Keratinocyte (primary cell): ENCODE measurements at regions not wholly inside any gene's neighbourhood (a gene's known extent, or its start where the extent isn't known, plus 50 kb on each side); places are given as distances from the start of the nearest gene placed in this dataset.
"Not testable (repeated sequence)": the region's sequence is repeated elsewhere in the genome, so short reads cannot be mapped to it uniquely, and the experiment has no call there.

Experiments
- DNase-seq: peaks from one replicate; pipeline ENCODE4 v3.0.0-alpha.2; 2011; ENCODE audit warnings: low read depth, missing footprints, low spot score
- FAIRE-seq: peaks from 2 replicates; lab custom pipeline; 2011; peaks lifted over from hg19 to GRCh38; lab: Jason Lieb, UNC
- H2AFZ ChIP-seq: 2 replicates; pipeline ENCODE4 v1.6.0; 2012; ENCODE audit warnings: low read length, control low read depth, inconsistent platforms; ENCODE audit not compliant: control insufficient read depth
- H3K27ac ChIP-seq: 2 replicates; pipeline ENCODE4 v1.5.1; 2011; ENCODE audit warnings: low read length; ENCODE audit not compliant: control insufficient read depth, insufficient read depth
- H3K27me3 ChIP-seq: 3 replicates; pipeline ENCODE4 v1.6.0; 2011; ENCODE audit warnings: low read length; ENCODE audit not compliant: control insufficient read depth, insufficient read depth; ENCODE audit errors: extremely low read depth
- H3K36me3 ChIP-seq, 2 experiments: 2 replicates in 1 of 2; 3 replicates in 1 of 2; pipeline ENCODE4 v1.5.1; 2011; ENCODE audit warnings: low read length in 2 of 2, mild to moderate bottlenecking in 1 of 2; ENCODE audit not compliant: control insufficient read depth in 2 of 2, insufficient read depth in 2 of 2; ENCODE audit errors: extremely low read depth in 1 of 2
- H3K4me1 ChIP-seq: 3 replicates; pipeline ENCODE4 v1.5.1; 2011; ENCODE audit warnings: low read length; ENCODE audit not compliant: control insufficient read depth, insufficient read depth; ENCODE audit errors: extremely low read depth
- H3K4me2 ChIP-seq: 3 replicates; pipeline ENCODE4 v1.6.0; 2011; ENCODE audit warnings: low read depth, low read length; ENCODE audit not compliant: control insufficient read depth, insufficient read depth; ENCODE audit errors: extremely low read depth
- H3K4me3 ChIP-seq, 3 experiments: fragments of 200-600 bp in 1 of 3; sonication (generic) in 1 of 3; 2 replicates in 2 of 3; 3 replicates in 1 of 3; pipeline ENCODE4 v1.5.1; 2011 to 2016; ENCODE audit warnings: low read length in 3 of 3, mild to moderate bottlenecking in 3 of 3, control low read depth in 2 of 3, inconsistent platforms in 1 of 3, low read depth in 1 of 3, mixed read lengths in 1 of 3, mixed run types in 1 of 3, moderate library complexity in 1 of 3; ENCODE audit not compliant: control insufficient read depth in 2 of 3, insufficient read depth in 2 of 3; ENCODE audit errors: extremely low read depth in 1 of 3
- H3K79me2 ChIP-seq: 2 replicates; pipeline ENCODE4 v1.6.0; 2012; ENCODE audit warnings: low read length; ENCODE audit not compliant: control insufficient read depth, insufficient read depth
- H3K9ac ChIP-seq: 3 replicates; pipeline ENCODE4 v1.6.0; 2011; ENCODE audit warnings: low read length; ENCODE audit not compliant: control insufficient read depth, insufficient read depth; ENCODE audit errors: extremely low read depth
- H3K9me1 ChIP-seq: 3 replicates; pipeline ENCODE4 v1.6.0; 2011; ENCODE audit warnings: low read length; ENCODE audit not compliant: control insufficient read depth, insufficient read depth; ENCODE audit errors: extremely low read depth
- H3K9me3 ChIP-seq: 2 replicates; pipeline ENCODE4 v1.5.1; 2012; ENCODE audit warnings: low read depth, low read length; ENCODE audit not compliant: control insufficient read depth
- H4K20me1 ChIP-seq: 3 replicates; pipeline ENCODE4 v1.6.0; 2011; ENCODE audit warnings: low read length; ENCODE audit not compliant: control insufficient read depth, insufficient read depth; ENCODE audit errors: extremely low read depth
- EZH2 ChIP-seq: IDR thresholded peaks from one replicate; pipeline ENCODE4 v1.6.1; 2012; ENCODE audit warnings: inconsistent platforms, mild to moderate bottlenecking, low read length, moderate library complexity
- dilution Hi-C: fragments of 300-500 bp; cut with MboI; formaldehyde crosslinking; loops from one replicate; pipeline ENCODE4 v1.7.0; 2020; ENCODE audit warnings: low sequenced_read_pairs; ENCODE audit not compliant: extremely low pct_ligation_motif_present
- TF ChIP-seq, protein P1 (sequence below), 3 experiments: IDR thresholded peaks in 1 of 3; conservative IDR thresholded peaks in 1 of 3; optimal IDR thresholded peaks in 1 of 3; 2 replicates in 2 of 3; 3 replicates in 1 of 3; pipeline versions ENCODE3 to v1.5.1; 2011; ENCODE audit warnings: low read length in 3 of 3, mild to moderate bottlenecking in 3 of 3, moderate library complexity in 2 of 3, control low read depth in 1 of 3, inconsistent platforms in 1 of 3; ENCODE audit not compliant: insufficient read depth in 2 of 3; ENCODE audit errors: extremely low read depth in 1 of 3

GRCh38 chr5:99543841-99544240 is 615.0 kb upstream of the CHD1 start:
- H3K27ac ChIP-seq: no peak overlapping the region
- no peak for DNase-seq

DNA sequence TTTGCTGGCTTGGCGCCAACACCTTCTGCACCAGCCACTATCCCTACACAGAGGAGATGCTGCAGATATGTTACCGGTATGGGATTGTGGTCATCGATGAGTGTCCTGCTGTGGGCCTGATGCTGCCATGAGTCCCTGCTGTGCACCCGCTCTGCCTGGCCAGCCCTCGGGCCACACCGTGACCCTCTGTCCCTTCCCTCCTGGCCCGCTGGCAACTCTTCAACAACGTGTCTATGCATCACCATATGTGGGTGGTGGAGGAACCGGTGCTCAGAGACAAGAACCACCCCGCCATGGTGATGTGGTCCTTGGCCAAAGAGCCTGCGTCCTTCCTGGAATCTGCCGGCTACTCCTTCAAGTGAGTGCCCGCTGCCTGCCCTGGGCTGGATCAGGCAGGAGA is 605.4 kb upstream of the CHD1 start:
- H3K4me2 ChIP-seq, H3K27ac ChIP-seq, H3K9me3 ChIP-seq, dilution Hi-C loops, H3K4me3 ChIP-seq, H3K36me3 ChIP-seq, H3K27me3 ChIP-seq, H3K4me1 ChIP-seq, H3K79me2 ChIP-seq, DNase-seq, H3K9me1 ChIP-seq, H4K20me1 ChIP-seq, H3K9ac ChIP-seq, H2AFZ ChIP-seq, FAIRE-seq: not testable (repeated sequence)

More at GRCh38 chr5:99543841-99544240, 615.0 kb upstream of the CHD1 start:
- no peak for FAIRE-seq
- no peaks in the 10 kb centered on the region for H4K20me1 ChIP-seq
- H2AFZ ChIP-seq: no peak overlapping the region
- H3K36me3 ChIP-seq: no peaks in the 10 kb centered on the region
- H3K79me2 ChIP-seq: no peaks in the 10 kb centered on the region
- H3K27me3 ChIP-seq: no peaks in the 10 kb centered on the region
- no peaks in the 10 kb centered on the region for H3K9me3 ChIP-seq
- no peak overlapping the region for H3K9ac ChIP-seq
- TF ChIP-seq EZH2: no peak
- TF ChIP-seq, protein P1, sequence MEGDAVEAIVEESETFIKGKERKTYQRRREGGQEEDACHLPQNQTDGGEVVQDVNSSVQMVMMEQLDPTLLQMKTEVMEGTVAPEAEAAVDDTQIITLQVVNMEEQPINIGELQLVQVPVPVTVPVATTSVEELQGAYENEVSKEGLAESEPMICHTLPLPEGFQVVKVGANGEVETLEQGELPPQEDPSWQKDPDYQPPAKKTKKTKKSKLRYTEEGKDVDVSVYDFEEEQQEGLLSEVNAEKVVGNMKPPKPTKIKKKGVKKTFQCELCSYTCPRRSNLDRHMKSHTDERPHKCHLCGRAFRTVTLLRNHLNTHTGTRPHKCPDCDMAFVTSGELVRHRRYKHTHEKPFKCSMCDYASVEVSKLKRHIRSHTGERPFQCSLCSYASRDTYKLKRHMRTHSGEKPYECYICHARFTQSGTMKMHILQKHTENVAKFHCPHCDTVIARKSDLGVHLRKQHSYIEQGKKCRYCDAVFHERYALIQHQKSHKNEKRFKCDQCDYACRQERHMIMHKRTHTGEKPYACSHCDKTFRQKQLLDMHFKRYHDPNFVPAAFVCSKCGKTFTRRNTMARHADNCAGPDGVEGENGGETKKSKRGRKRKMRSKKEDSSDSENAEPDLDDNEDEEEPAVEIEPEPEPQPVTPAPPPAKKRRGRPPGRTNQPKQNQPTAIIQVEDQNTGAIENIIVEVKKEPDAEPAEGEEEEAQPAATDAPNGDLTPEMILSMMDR (optimal IDR thresholded peaks at IDR 0.05 in 1 of 3, IDR thresholded peaks at IDR 0.05 in 1 of 3, conservative IDR thresholded peaks at IDR 0.05 in 1 of 3; ENCODE audit: extremely low read depth in 1 of 3, insufficient read depth in 2 of 3, low read length in 3 of 3): no peak
- H3K4me3 ChIP-seq: no peak overlapping the region
- dilution Hi-C loops: no loop called here
- no peak overlapping the region for H3K4me2 ChIP-seq
- no peaks in the 10 kb centered on the region for H3K4me1 ChIP-seq
- no peaks in the 10 kb centered on the region for H3K9me1 ChIP-seq

DNA sequence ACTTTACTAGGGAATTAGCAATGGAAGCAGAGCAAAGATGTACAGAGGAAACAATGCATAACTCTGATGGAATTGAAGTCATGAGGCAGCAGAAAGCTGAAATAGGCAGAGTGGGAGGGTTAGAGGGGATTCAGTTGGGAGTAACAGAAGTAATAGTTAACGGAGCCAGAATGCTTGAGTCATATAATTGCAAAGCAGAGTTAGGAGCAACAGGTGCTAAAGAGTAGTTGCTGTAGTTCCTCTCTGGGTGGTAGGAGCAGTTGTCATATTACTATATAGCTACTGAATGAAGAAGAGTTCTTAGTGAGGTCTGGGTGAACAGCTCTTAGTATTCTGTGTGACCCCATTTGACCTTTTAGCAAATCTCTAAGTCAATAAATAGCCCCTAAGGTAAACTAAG is 592.9 kb upstream of the CHD1 start:
- H3K27ac ChIP-seq, H3K9me3 ChIP-seq, H3K4me2 ChIP-seq, H3K4me1 ChIP-seq, H3K36me3 ChIP-seq, H2AFZ ChIP-seq, H4K20me1 ChIP-seq, FAIRE-seq, DNase-seq, H3K9ac ChIP-seq, H3K4me3 ChIP-seq, H3K27me3 ChIP-seq, H3K79me2 ChIP-seq, H3K9me1 ChIP-seq, dilution Hi-C loops: not testable (repeated sequence)

DNA sequence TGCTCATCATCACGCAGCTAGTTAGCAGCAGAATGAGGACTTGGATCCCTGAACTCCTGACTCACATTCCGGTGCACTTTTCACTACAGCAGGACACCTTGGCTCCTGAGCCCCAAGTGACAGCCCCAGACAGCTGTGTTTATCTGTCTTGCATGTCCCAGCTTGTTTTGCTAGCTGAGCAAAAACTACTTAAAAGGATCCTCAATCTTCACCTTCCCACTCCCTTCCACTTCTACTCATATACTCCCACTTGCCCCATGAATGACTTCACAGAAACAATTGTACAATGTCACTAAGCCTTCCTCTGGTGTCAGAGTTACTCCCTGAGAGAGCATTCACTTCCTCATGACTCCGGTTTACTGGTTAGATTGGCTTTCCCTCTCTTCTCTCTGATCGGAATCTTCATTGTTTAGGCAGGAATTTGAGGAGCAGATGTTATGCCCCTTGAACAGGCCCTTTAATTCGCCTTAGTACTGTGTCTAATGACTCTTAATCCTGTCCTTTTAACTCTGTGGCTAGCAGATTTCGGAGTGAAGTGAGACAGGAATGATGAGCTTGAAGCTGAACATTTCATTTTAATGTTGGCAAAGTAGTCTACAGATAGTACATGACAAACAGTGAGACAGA is 587.2 kb upstream of the CHD1 start:
- H3K79me2 ChIP-seq, H3K4me2 ChIP-seq, DNase-seq, H3K27ac ChIP-seq, dilution Hi-C loops, H4K20me1 ChIP-seq, H2AFZ ChIP-seq, H3K4me3 ChIP-seq, H3K9me3 ChIP-seq, H3K4me1 ChIP-seq, FAIRE-seq, H3K9me1 ChIP-seq, H3K9ac ChIP-seq, H3K36me3 ChIP-seq, H3K27me3 ChIP-seq: not testable (repeated sequence)
